Esophagus squamous epithelium (tissue), 5 donors: ENCODE measurements at regions not wholly inside any gene's neighbourhood (a gene's known extent, or its start where the extent isn't known, plus 50 kb on each side); places are given as distances from the start of the nearest gene placed in this dataset.

Source experiments
- DNase-seq: peaks from one replicate; lab custom pipeline; 2025; lab: John Stamatoyannopoulos, UW
- H3K27ac ChIP-seq, 4 donors: fragments of 200-600 bp; sonication (generic); one replicate each; pipeline ENCODE4 v1.5.1; 2016 to 2019; ENCODE audit warnings: mild to moderate bottlenecking in 1 of 4
- H3K27me3 ChIP-seq, 4 donors: fragments of 200-600 bp; sonication (generic); 1 replicate in 3 of 4; 2 replicates in 1 of 4; pipeline versions ENCODE4 v1.5.1 to v1.6.0; 2017 to 2021; ENCODE audit warnings: antibody characterized with exemption in 1 of 4
- H3K36me3 ChIP-seq, 3 donors: fragments of 200-600 bp; sonication (generic); one replicate each; pipeline ENCODE4 v1.5.1; 2016 to 2019
- H3K4me1 ChIP-seq, 3 donors: fragments of 200-600 bp; sonication (generic); one replicate each; pipeline ENCODE4 v1.5.1; 2017 to 2019
- H3K4me3 ChIP-seq, 4 donors: fragments of 200-600 bp; sonication (generic); 1 replicate in 3 of 4; 2 replicates in 1 of 4; pipeline ENCODE4 v1.5.1; 2016 to 2019; ENCODE audit warnings: mild to moderate bottlenecking in 2 of 4, moderate library complexity in 1 of 4
- H3K9me3 ChIP-seq, 3 donors: fragments of 200-600 bp; sonication (generic); one replicate each; pipeline ENCODE4 v1.5.1; 2016 to 2019
- CTCF ChIP-seq, 6 experiments: fragments of 450-650 bp in 4 of 6; fragments of 200-600 bp in 2 of 6; sonication (generic) in 2 of 6; IDR thresholded peaks; one replicate each; pipeline ENCODE4 v1.5.1; 2016 to 2019; ENCODE audit warnings: antibody characterized with exemption in 6 of 6, mild to moderate bottlenecking in 4 of 6, moderate library complexity in 4 of 6
- POLR2A ChIP-seq, 4 donors: fragments of 450-650 bp; IDR thresholded peaks; one replicate each; pipeline ENCODE4 v1.6.1; 2017; ENCODE audit warnings: antibody characterized with exemption in 4 of 4, mild to moderate bottlenecking in 4 of 4, moderate library complexity in 3 of 4
- WGBS, 2 donors: methylation state at CpG; one replicate each; pipeline ENCODE4 v1.1.5; 2018; 5-methylcytosine and 5-hydroxymethylcytosine counted together
- intact Hi-C: fragments of 100-400 bp; cut with DNase I; formaldehyde crosslinking; loops from one replicate; pipeline ENCODE4 v1.15.0; 2022
- donor health status: DM: yes; HTN: yes; CAD: no.

GRCh38 chr13:22740264-22740663 lies 440.5 kb upstream of the SGCG start:
- intact Hi-C loops: no loop called here

GRCh38 chr13:22744688-22745452 lies 435.9 kb upstream of the SGCG start:
- H3K27ac ChIP-seq: no peak overlapping the region
- no peak for TF ChIP-seq POLR2A (IDR thresholded peaks at IDR 0.05)
- no peak for TF ChIP-seq CTCF (IDR thresholded peaks at IDR 0.05)
- no peaks in the 10 kb centered on the region for H3K36me3 ChIP-seq
- no peaks in the 10 kb centered on the region for H3K4me1 ChIP-seq
- intact Hi-C loops: no loop called here
- no peaks in the 10 kb centered on the region for H3K27me3 ChIP-seq
- H3K9me3 ChIP-seq: no peaks in the 10 kb centered on the region
- H3K4me3 ChIP-seq: peak overlapping the region in 1 of 4 donors; percentile 19
- DNase-seq: no peak
- 85 to 87% methylated on average over 18 to 19 of the region's 24 CpGs for WGBS, 2 donors

More at GRCh38 chr13:22740264-22740663, 440.5 kb upstream of the SGCG start:
- Histone ChIP-seq H3K9me3 (no peaks in the 10 kb centered on the region), H3K4me1 (no peaks in the 10 kb centered on the region), H3K27ac (no peak overlapping the region), H3K27me3 (peaks cover 0 to 13% (median 0%) of the 10 kb centered on the region in 4 donors), H3K4me3 (no peak overlapping the region), H3K36me3 (no peaks in the 10 kb centered on the region)
- WGBS, 2 donors: 27 to 41% methylated on average over 3 of the region's 3 CpGs
- DNase-seq: no peak
- no peak for TF ChIP-seq CTCF (IDR thresholded peaks at IDR 0.05)
- no peak for TF ChIP-seq POLR2A (IDR thresholded peaks at IDR 0.05)

- intact Hi-C loops: no loop called here
- DNase-seq: no peak
- Histone ChIP-seq H3K4me3 (no peak overlapping the region), H3K4me1 (no peaks in the 10 kb centered on the region), H3K27ac (no peak overlapping the region), H3K36me3 (no peaks in the 10 kb centered on the region), H3K9me3 (no peaks in the 10 kb centered on the region), H3K27me3 (no peaks in the 10 kb centered on the region)
- 45 to 55% methylated on average over 5 of the region's 5 CpGs for WGBS, 2 donors
- TF ChIP-seq CTCF (IDR thresholded peaks at IDR 0.05) (no peak), POLR2A (IDR thresholded peaks at IDR 0.05) (no peak)
Measured at GRCh38 chr13:22748866-22749577, 431.8 kb upstream of the SGCG start.

GRCh38 chr13:22749626-22750025 lies 431.2 kb upstream of the SGCG start:
- Histone ChIP-seq H3K4me3 (no peak overlapping the region), H3K36me3 (no peaks in the 10 kb centered on the region), H3K27me3 (no peaks in the 10 kb centered on the region), H3K9me3 (no peaks in the 10 kb centered on the region), H3K27ac (no peak overlapping the region), H3K4me1 (no peaks in the 10 kb centered on the region)
- no peak for DNase-seq
- TF ChIP-seq POLR2A (IDR thresholded peaks at IDR 0.05): no peak
- no peak for TF ChIP-seq CTCF (IDR thresholded peaks at IDR 0.05)
- WGBS, 2 donors: 80% methylated on average over 1 of the region's 1 CpG
- intact Hi-C loops: no loop called here

GRCh38 chr13:22757530-22758120 lies 423.2 kb upstream of the SGCG start:
- H3K36me3 ChIP-seq: no peaks in the 10 kb centered on the region
- no peak for DNase-seq
- H3K4me1 ChIP-seq: no peaks in the 10 kb centered on the region
- no peak overlapping the region for H3K27ac ChIP-seq
- H3K9me3 ChIP-seq: no peaks in the 10 kb centered on the region
- no peak overlapping the region for H3K4me3 ChIP-seq
- H3K27me3 ChIP-seq: no peaks in the 10 kb centered on the region
- intact Hi-C loops: no loop called here
- TF ChIP-seq POLR2A (IDR thresholded peaks at IDR 0.05) (no peak), CTCF (IDR thresholded peaks at IDR 0.05) (peak in 1 of 6 experiments; percentile 45)
- WGBS, 2 donors: 24 to 34% methylated on average over 3 of the region's 3 CpGs
